Esophagus muscularis mucosa (tissue), 4 donors: ENCODE measurements at regions not wholly inside any gene's neighbourhood (a gene's known extent, or its start where the extent isn't known, plus 50 kb on each side); places are given as distances from the start of the nearest gene placed in this dataset.
"Not testable (repeated sequence)": the region's sequence is repeated elsewhere in the genome, so short reads cannot be mapped to it uniquely, and the experiment has no call there.

Source experiments
- CTCF ChIP-seq, 3 experiments: fragments of 200-600 bp in 2 of 3; fragments of 450-650 bp in 1 of 3; sonication (generic) in 2 of 3; IDR thresholded peaks; one replicate each; pipeline ENCODE4 v1.5.1; 2017 to 2019; ENCODE audit warnings: antibody characterized with exemption in 3 of 3, mild to moderate bottlenecking in 2 of 3, moderate library complexity in 1 of 3
- EP300 ChIP-seq: sonication (generic); formaldehyde crosslinking; IDR thresholded peaks from one replicate; pipeline ENCODE4 v1.6.1; 2017; ENCODE audit warnings: antibody characterized with exemption
- POLR2A ChIP-seq: fragments of 450-650 bp; IDR thresholded peaks from one replicate; pipeline ENCODE4 v1.6.1; 2017; ENCODE audit warnings: antibody characterized with exemption, moderate library complexity, mild to moderate bottlenecking, low read depth

- not testable (repeated sequence) for TF ChIP-seq CTCF (IDR thresholded peaks at IDR 0.05); POLR2A; EP300
Measured at GRCh38 chr15:81791322-81791721, 254.5 kb downstream of the MEX3B start.
